T-helper 2 cell (primary cell): ENCODE measurements at regions not wholly inside any gene's neighbourhood (a gene's known extent, or its start where the extent isn't known, plus 50 kb on each side); places are given as distances from the start of the nearest gene placed in this dataset.
A peak's percentile ranks its signal among the peaks of the same experiment; 100 is the strongest.
"Not testable (repeated sequence)": the region's sequence is repeated elsewhere in the genome, so short reads cannot be mapped to it uniquely, and the experiment has no call there.

Experiments used
- DNase-seq, 5 experiments: peaks; one replicate each; pipeline versions ENCODE4 v3.0.0 to v3.0.0-alpha.2; 2012 to 2022

- DNase-seq, result no peak
These were observed 90.3 kb upstream of the MAML3 start for GRCh38 chr4:140244328-140244727.

- DNase-seq, result peak in 1 of 5 experiments; percentile 41
These were observed 89.3 kb upstream of the MAML3 start for GRCh38 chr4:140243278-140243753.

- peak in 1 of 5 experiments; percentile 61 for DNase-seq
These were observed 88.6 kb upstream of the MAML3 start for GRCh38 chr4:140242357-140243277.

- no peak for DNase-seq
These were observed 86.3 kb upstream of the MAML3 start for GRCh38 chr4:140240237-140240636.

GRCh38 chr4:140239311-140239710, 85.3 kb upstream of the MAML3 start:
- no peak for DNase-seq

- no peak for DNase-seq
These were observed 84.5 kb upstream of the MAML3 start for GRCh38 chr4:140238351-140239056.

- no peak for DNase-seq
These were observed 83.8 kb upstream of the MAML3 start for GRCh38 chr4:140237616-140238350.

- DNase-seq, result no peak
These were observed 82.7 kb upstream of the MAML3 start for GRCh38 chr4:140236654-140237169.

- peak in 1 of 5 experiments; percentile 79 for DNase-seq
These were observed 80.7 kb upstream of the MAML3 start for GRCh38 chr4:140234697-140235060.

- peak in 1 of 5 experiments; percentile 79 for DNase-seq
These were observed 80.1 kb upstream of the MAML3 start for GRCh38 chr4:140233791-140234696.

GRCh38 chr4:140229881-140230280, 75.9 kb upstream of the MAML3 start:
- no peak for DNase-seq

- no peak for DNase-seq
These were observed 73.3 kb upstream of the MAML3 start for GRCh38 chr4:140227286-140227685.

GRCh38 chr4:140223056-140223810, 69.2 kb upstream of the MAML3 start:
- DNase-seq, result no peak

GRCh38 chr4:140222171-140222570, 68.2 kb upstream of the MAML3 start:
- DNase-seq, result no peak

- no peak for DNase-seq
These were observed 66.1 kb upstream of the MAML3 start for GRCh38 chr4:140220058-140220457.

- no peak for DNase-seq
These were observed 65.6 kb upstream of the MAML3 start for GRCh38 chr4:140219567-140219966.

GRCh38 chr4:140219070-140219469, 65.1 kb upstream of the MAML3 start:
- not testable (repeated sequence) for DNase-seq

- no peak for DNase-seq
These were observed 59.8 kb upstream of the MAML3 start for GRCh38 chr4:140213749-140214148.

- no peak for DNase-seq
These were observed 59.1 kb upstream of the MAML3 start for GRCh38 chr4:140213116-140213515.

GRCh38 chr4:140212646-140213045, 58.7 kb upstream of the MAML3 start:
- no peak for DNase-seq

- no peak for DNase-seq
These were observed 58.2 kb upstream of the MAML3 start for GRCh38 chr4:140212194-140212593.
